Keratinocyte (primary cell): ENCODE measurements at regions not wholly inside any gene's neighbourhood (a gene's known extent, or its start where the extent isn't known, plus 50 kb on each side); places are given as distances from the start of the nearest gene placed in this dataset.

Experiments
- DNase-seq: peaks from one replicate; pipeline ENCODE4 v3.0.0-alpha.2; 2011; ENCODE audit warnings: low read depth, missing footprints, low spot score
- FAIRE-seq: peaks from 2 replicates; lab custom pipeline; 2011; peaks lifted over from hg19 to GRCh38; lab: Jason Lieb, UNC
- H2AFZ ChIP-seq: 2 replicates; pipeline ENCODE4 v1.6.0; 2012; ENCODE audit warnings: low read length, control low read depth, inconsistent platforms; ENCODE audit not compliant: control insufficient read depth
- H3K27ac ChIP-seq: 2 replicates; pipeline ENCODE4 v1.5.1; 2011; ENCODE audit warnings: low read length; ENCODE audit not compliant: control insufficient read depth, insufficient read depth
- H3K27me3 ChIP-seq: 3 replicates; pipeline ENCODE4 v1.6.0; 2011; ENCODE audit warnings: low read length; ENCODE audit not compliant: control insufficient read depth, insufficient read depth; ENCODE audit errors: extremely low read depth
- H3K36me3 ChIP-seq, 2 experiments: 2 replicates in 1 of 2; 3 replicates in 1 of 2; pipeline ENCODE4 v1.5.1; 2011; ENCODE audit warnings: low read length in 2 of 2, mild to moderate bottlenecking in 1 of 2; ENCODE audit not compliant: control insufficient read depth in 2 of 2, insufficient read depth in 2 of 2; ENCODE audit errors: extremely low read depth in 1 of 2
- H3K4me1 ChIP-seq: 3 replicates; pipeline ENCODE4 v1.5.1; 2011; ENCODE audit warnings: low read length; ENCODE audit not compliant: control insufficient read depth, insufficient read depth; ENCODE audit errors: extremely low read depth
- H3K4me2 ChIP-seq: 3 replicates; pipeline ENCODE4 v1.6.0; 2011; ENCODE audit warnings: low read depth, low read length; ENCODE audit not compliant: control insufficient read depth, insufficient read depth; ENCODE audit errors: extremely low read depth
- H3K4me3 ChIP-seq, 3 experiments: fragments of 200-600 bp in 1 of 3; sonication (generic) in 1 of 3; 2 replicates in 2 of 3; 3 replicates in 1 of 3; pipeline ENCODE4 v1.5.1; 2011 to 2016; ENCODE audit warnings: low read length in 3 of 3, mild to moderate bottlenecking in 3 of 3, control low read depth in 2 of 3, inconsistent platforms in 1 of 3, low read depth in 1 of 3, mixed read lengths in 1 of 3, mixed run types in 1 of 3, moderate library complexity in 1 of 3; ENCODE audit not compliant: control insufficient read depth in 2 of 3, insufficient read depth in 2 of 3; ENCODE audit errors: extremely low read depth in 1 of 3
- H3K79me2 ChIP-seq: 2 replicates; pipeline ENCODE4 v1.6.0; 2012; ENCODE audit warnings: low read length; ENCODE audit not compliant: control insufficient read depth, insufficient read depth
- H3K9ac ChIP-seq: 3 replicates; pipeline ENCODE4 v1.6.0; 2011; ENCODE audit warnings: low read length; ENCODE audit not compliant: control insufficient read depth, insufficient read depth; ENCODE audit errors: extremely low read depth
- H3K9me1 ChIP-seq: 3 replicates; pipeline ENCODE4 v1.6.0; 2011; ENCODE audit warnings: low read length; ENCODE audit not compliant: control insufficient read depth, insufficient read depth; ENCODE audit errors: extremely low read depth
- H3K9me3 ChIP-seq: 2 replicates; pipeline ENCODE4 v1.5.1; 2012; ENCODE audit warnings: low read depth, low read length; ENCODE audit not compliant: control insufficient read depth
- H4K20me1 ChIP-seq: 3 replicates; pipeline ENCODE4 v1.6.0; 2011; ENCODE audit warnings: low read length; ENCODE audit not compliant: control insufficient read depth, insufficient read depth; ENCODE audit errors: extremely low read depth
- EZH2 ChIP-seq: IDR thresholded peaks from one replicate; pipeline ENCODE4 v1.6.1; 2012; ENCODE audit warnings: inconsistent platforms, mild to moderate bottlenecking, low read length, moderate library complexity
- dilution Hi-C: fragments of 300-500 bp; cut with MboI; formaldehyde crosslinking; loops from one replicate; pipeline ENCODE4 v1.7.0; 2020; ENCODE audit warnings: low sequenced_read_pairs; ENCODE audit not compliant: extremely low pct_ligation_motif_present
- TF ChIP-seq, protein P1 (sequence below), 3 experiments: IDR thresholded peaks in 1 of 3; conservative IDR thresholded peaks in 1 of 3; optimal IDR thresholded peaks in 1 of 3; 2 replicates in 2 of 3; 3 replicates in 1 of 3; pipeline versions ENCODE3 to v1.5.1; 2011; ENCODE audit warnings: low read length in 3 of 3, mild to moderate bottlenecking in 3 of 3, moderate library complexity in 2 of 3, control low read depth in 1 of 3, inconsistent platforms in 1 of 3; ENCODE audit not compliant: insufficient read depth in 2 of 3; ENCODE audit errors: extremely low read depth in 1 of 3

- no peak for FAIRE-seq
- Histone ChIP-seq H3K9ac (no peak overlapping the region), H3K4me3 (no peak overlapping the region), H2AFZ (no peak overlapping the region), H3K27me3 (peaks cover 15% of the 10 kb centered on the region), H3K9me3 (no peaks in the 10 kb centered on the region), H3K4me2 (no peak overlapping the region), H3K27ac (no peak overlapping the region), H3K36me3 (no peaks in the 10 kb centered on the region), H3K4me1 (no peaks in the 10 kb centered on the region), H4K20me1 (no peaks in the 10 kb centered on the region), H3K79me2 (no peaks in the 10 kb centered on the region), H3K9me1 (no peaks in the 10 kb centered on the region)
- DNase-seq, result no peak
- dilution Hi-C loops, result no loop called here
- TF ChIP-seq, protein P1, sequence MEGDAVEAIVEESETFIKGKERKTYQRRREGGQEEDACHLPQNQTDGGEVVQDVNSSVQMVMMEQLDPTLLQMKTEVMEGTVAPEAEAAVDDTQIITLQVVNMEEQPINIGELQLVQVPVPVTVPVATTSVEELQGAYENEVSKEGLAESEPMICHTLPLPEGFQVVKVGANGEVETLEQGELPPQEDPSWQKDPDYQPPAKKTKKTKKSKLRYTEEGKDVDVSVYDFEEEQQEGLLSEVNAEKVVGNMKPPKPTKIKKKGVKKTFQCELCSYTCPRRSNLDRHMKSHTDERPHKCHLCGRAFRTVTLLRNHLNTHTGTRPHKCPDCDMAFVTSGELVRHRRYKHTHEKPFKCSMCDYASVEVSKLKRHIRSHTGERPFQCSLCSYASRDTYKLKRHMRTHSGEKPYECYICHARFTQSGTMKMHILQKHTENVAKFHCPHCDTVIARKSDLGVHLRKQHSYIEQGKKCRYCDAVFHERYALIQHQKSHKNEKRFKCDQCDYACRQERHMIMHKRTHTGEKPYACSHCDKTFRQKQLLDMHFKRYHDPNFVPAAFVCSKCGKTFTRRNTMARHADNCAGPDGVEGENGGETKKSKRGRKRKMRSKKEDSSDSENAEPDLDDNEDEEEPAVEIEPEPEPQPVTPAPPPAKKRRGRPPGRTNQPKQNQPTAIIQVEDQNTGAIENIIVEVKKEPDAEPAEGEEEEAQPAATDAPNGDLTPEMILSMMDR (optimal IDR thresholded peaks at IDR 0.05 in 1 of 3, IDR thresholded peaks at IDR 0.05 in 1 of 3, conservative IDR thresholded peaks at IDR 0.05 in 1 of 3; ENCODE audit: extremely low read depth in 1 of 3, insufficient read depth in 2 of 3, low read length in 3 of 3), result no peak
- TF ChIP-seq EZH2, result no peak
Observed at GRCh38 chr5:172553903-172554302, 87.2 kb upstream of the NEURL1B start.

- FAIRE-seq (no peak), DNase-seq (no peak)
- H3K4me2 ChIP-seq, result no peak overlapping the region
- H3K27me3 ChIP-seq, result peaks cover 15% of the 10 kb centered on the region
- H3K9me1 ChIP-seq, result no peaks in the 10 kb centered on the region
- dilution Hi-C loops, result no loop called here
- no peak overlapping the region for H2AFZ ChIP-seq
- H3K9ac ChIP-seq, result no peak overlapping the region
- H3K79me2 ChIP-seq, result no peaks in the 10 kb centered on the region
- no peak overlapping the region for H3K27ac ChIP-seq
- no peaks in the 10 kb centered on the region for H3K4me1 ChIP-seq
- H4K20me1 ChIP-seq, result no peaks in the 10 kb centered on the region
- H3K4me3 ChIP-seq, result no peak overlapping the region
- TF ChIP-seq EZH2, result no peak
- TF ChIP-seq, protein P1 (optimal IDR thresholded peaks at IDR 0.05 in 1 of 3, IDR thresholded peaks at IDR 0.05 in 1 of 3, conservative IDR thresholded peaks at IDR 0.05 in 1 of 3; ENCODE audit: extremely low read depth in 1 of 3, insufficient read depth in 2 of 3, low read length in 3 of 3), result no peak
- no peaks in the 10 kb centered on the region for H3K9me3 ChIP-seq
- no peaks in the 10 kb centered on the region for H3K36me3 ChIP-seq
Observed at GRCh38 chr5:172553167-172553566, 87.9 kb upstream of the NEURL1B start.
